Gastroesophageal sphincter (tissue), 3 donors: ENCODE measurements at regions not wholly inside any gene's neighbourhood (a gene's known extent, or its start where the extent isn't known, plus 50 kb on each side); places are given as distances from the start of the nearest gene placed in this dataset.

Experiments
- CTCF ChIP-seq, 4 experiments: fragments of 200-600 bp in 2 of 4; fragments of 450-650 bp in 2 of 4; sonication (generic) in 1 of 4; IDR thresholded peaks; one replicate each; pipeline ENCODE4 v1.5.1; 2017 to 2019; ENCODE audit warnings: antibody characterized with exemption in 4 of 4, mild to moderate bottlenecking in 2 of 4, moderate library complexity in 2 of 4
- EP300 ChIP-seq: sonication (generic); formaldehyde crosslinking; IDR thresholded peaks from one replicate; pipeline ENCODE4 v1.6.1; 2017; ENCODE audit warnings: antibody characterized with exemption, mild to moderate bottlenecking

GRCh38 chr6:165716886-165717285 is 53.8 kb upstream of the PDE10A start:
- TF ChIP-seq EP300 (no peak), CTCF (IDR thresholded peaks at IDR 0.05) (no peak)
